ENCODE measurements at regions not wholly inside any gene's neighbourhood (a gene's known extent, or its start where the extent isn't known, plus 50 kb on each side); places are given as distances from the start of the nearest gene placed in this dataset.

DNA sequence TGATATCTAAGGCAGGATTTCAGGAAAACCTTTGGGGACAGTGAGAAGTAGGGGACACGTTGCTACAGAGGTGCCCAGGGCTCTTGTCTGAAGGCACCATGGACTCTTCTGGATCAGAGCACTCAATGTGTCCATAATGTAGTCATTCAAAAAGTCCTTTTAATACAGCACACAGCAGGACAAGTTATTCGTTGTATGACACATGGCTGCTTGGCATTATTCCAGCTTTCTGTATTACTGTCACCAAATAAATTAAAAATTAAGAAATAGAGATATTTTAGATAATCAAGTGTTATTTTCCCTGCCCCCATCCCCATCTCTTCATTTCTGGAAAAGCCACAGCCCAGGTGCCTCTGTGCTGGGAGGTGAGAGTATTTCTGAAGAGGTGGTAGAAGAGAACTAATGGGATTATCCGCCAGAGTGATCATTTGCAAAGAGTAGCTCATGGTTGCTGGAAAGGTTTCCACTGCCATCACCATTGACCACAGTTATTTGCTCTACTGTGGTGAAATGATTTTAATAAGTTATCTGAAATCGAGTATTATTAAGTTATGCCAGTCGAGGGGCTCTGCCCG, 83.0 kb downstream of the CXCL12 start:
- WGBS (ENCODE audit: insufficient coverage): 87% methylated on average over 3 of the region's 6 CpGs

DNA sequence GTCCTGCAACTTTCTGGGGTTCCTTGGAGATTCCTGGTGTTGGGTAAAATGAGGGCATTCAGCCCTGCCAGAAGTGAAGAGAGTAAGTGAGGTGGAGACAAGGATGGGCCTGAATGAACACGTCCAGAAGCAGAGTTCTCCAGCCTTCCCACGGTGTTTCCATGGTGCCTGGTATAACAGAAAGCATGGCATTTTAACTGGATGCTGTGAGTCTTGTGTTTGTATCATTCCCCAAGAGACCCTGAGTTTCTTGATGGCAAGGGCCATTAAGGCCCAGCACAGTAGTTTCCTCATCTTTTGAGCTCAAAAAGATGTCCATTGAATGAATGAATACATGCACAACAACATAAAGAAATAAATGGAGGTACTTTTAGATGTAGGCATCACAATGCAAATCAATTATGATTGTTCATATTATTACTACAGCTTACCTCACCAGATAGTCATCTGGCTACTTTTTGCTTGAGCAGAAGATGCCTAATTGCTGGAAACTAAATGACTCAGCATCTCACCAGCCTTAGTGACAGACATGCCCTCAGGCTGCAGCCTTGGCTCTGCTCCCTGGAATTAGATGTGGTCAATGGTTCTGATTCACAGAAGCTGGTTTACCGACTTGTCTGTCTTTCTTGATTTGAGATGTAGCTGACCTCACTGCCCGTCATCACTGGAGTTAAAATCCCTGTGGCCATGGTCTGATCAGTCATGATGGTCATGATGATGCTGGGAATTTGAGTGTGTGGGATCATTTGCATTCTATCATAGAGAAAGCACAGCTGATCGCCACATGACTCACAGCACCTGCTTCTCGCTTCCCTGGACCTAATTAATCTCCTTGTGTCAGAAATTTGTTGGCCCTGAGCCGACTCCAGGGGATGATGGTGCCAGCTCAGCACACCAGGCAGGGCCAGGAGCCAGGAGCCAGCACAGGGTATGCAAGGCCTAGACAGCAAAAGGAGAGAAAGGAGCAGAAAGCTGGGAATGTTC, 83.9 kb downstream of the CXCL12 start:
- no peaks in the 10 kb centered on the region for H3K27me3 ChIP-seq (ENCODE audit: control insufficient read depth, insufficient read depth, low read length)
- WGBS (ENCODE audit: insufficient coverage): 74% methylated on average over 5 of the region's 7 CpGs
- H3K4me1 ChIP-seq (ENCODE audit: control insufficient read depth, insufficient read depth, low read length): peaks cover 19% of the 10 kb centered on the region
- no peaks in the 10 kb centered on the region for H3K36me3 ChIP-seq (ENCODE audit: control insufficient read depth, insufficient read depth, low read length)
- no peak overlapping the region for H3K4me3 ChIP-seq (ENCODE audit: low read length)
- DNase-seq: peak; percentile 81
- H3K27ac ChIP-seq (ENCODE audit: low read length): no peak overlapping the region
- H3K9me3 ChIP-seq (replicated peaks; ENCODE audit: control insufficient read depth, low read depth, low read length): no peaks in the 10 kb centered on the region

More for the DNA sequence above, 83.0 kb downstream of the CXCL12 start:
- no peak overlapping the region for H3K27ac ChIP-seq (ENCODE audit: low read length)
- peaks cover 19% of the 10 kb centered on the region for H3K4me1 ChIP-seq (ENCODE audit: control insufficient read depth, insufficient read depth, low read length)
- H3K27me3 ChIP-seq (ENCODE audit: control insufficient read depth, insufficient read depth, low read length): no peaks in the 10 kb centered on the region
- H3K36me3 ChIP-seq (ENCODE audit: control insufficient read depth, insufficient read depth, low read length): no peaks in the 10 kb centered on the region
- no peaks in the 10 kb centered on the region for H3K9me3 ChIP-seq (replicated peaks; ENCODE audit: control insufficient read depth, low read depth, low read length)
- no peak for DNase-seq
- H3K4me3 ChIP-seq (ENCODE audit: low read length): no peak overlapping the region

DNA sequence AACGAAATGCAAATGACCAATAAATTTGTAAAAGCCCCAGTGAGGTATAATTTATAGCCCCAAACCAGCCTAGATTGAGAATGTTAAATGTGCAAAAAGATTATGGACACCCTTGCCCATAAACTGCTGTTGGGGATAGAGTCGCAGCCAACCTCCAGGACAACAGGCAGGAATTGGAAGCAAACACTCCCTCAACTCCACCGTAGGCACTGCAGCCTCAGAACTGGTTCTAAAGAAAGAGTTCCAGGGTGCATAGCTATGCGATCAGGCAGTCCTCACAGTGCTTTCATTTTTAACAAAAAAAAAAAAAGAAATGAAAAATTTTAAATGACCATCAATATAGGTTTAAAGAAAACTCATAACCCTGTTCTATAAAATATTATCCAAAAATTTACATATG, 86.2 kb downstream of the CXCL12 start:
- Histone ChIP-seq H3K4me1 (ENCODE audit: control insufficient read depth, insufficient read depth, low read length) (peaks cover 19% of the 10 kb centered on the region), H3K4me3 (ENCODE audit: low read length) (no peak overlapping the region), H3K9me3 (replicated peaks; ENCODE audit: control insufficient read depth, low read depth, low read length) (no peaks in the 10 kb centered on the region), H3K27ac (ENCODE audit: low read length) (no peak overlapping the region), H3K27me3 (ENCODE audit: control insufficient read depth, insufficient read depth, low read length) (no peaks in the 10 kb centered on the region), H3K36me3 (ENCODE audit: control insufficient read depth, insufficient read depth, low read length) (no peaks in the 10 kb centered on the region)
- no peak for DNase-seq
- WGBS (ENCODE audit: insufficient coverage): 100% methylated on average over 1 of the region's 4 CpGs

DNA sequence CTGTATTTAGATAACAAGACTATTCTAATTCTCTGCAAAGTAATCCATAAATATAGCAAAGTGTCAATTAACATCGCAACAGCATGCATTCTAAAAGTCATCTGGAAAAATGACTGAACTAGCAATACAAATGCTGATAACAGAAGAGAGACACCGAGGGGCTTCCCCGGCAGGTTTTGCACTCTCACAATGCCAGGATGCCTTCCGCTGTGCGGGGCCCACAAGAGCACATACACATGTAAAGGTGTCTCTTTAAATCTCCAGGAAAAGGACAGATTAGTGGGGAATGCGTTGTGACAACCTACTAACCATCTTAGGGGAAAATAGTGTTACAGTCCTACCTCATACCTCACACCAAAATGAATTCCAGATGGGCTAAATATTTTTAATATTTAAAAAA, 86.9 kb downstream of the CXCL12 start:
- WGBS (ENCODE audit: insufficient coverage): 80% methylated on average over 2 of the region's 6 CpGs
- Histone ChIP-seq H3K4me1 (ENCODE audit: control insufficient read depth, insufficient read depth, low read length) (peaks cover 26% of the 10 kb centered on the region), H3K9me3 (replicated peaks; ENCODE audit: control insufficient read depth, low read depth, low read length) (no peaks in the 10 kb centered on the region), H3K4me3 (ENCODE audit: low read length) (no peak overlapping the region), H3K27ac (ENCODE audit: low read length) (no peak overlapping the region), H3K27me3 (ENCODE audit: control insufficient read depth, insufficient read depth, low read length) (peaks cover 7% of the 10 kb centered on the region), H3K36me3 (ENCODE audit: control insufficient read depth, insufficient read depth, low read length) (no peaks in the 10 kb centered on the region)
- no peak for DNase-seq

DNA sequence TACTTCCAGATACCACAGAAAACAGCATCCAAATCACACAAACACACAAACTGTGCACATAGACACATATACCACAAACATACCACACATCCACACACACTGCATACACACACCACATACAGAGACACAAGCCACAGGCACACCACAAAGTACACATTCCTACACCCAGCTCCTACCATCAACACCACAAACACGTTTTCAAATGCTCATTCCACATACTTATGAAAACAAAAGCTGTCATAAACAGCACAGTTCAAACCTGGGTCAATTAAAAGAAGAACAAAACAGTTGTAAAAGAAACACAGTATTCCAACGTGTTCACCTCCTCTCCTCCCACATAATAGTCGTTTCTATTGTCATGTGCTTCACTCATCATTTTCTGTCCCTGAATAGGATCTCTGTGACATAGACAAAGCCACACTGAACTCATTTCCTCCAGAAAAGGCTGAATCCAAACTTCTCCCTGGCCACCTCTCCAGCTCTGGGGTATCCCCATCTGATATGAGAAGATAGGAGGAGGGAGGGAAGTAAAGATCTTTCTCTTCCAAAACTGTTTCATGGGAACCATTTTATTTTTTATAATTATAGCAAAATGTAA, 89.2 kb downstream of the CXCL12 start:
- 32% methylated on average over 3 of the region's 3 CpGs for whole genome bisulfite sequencing (ENCODE audit: insufficient coverage)
- no peak for DNase-seq
- Histone ChIP-seq H3K27me3 (ENCODE audit: control insufficient read depth, insufficient read depth, low read length) (peaks cover 13% of the 10 kb centered on the region), H3K4me3 (ENCODE audit: low read length) (no peak overlapping the region), H3K27ac (ENCODE audit: low read length) (no peak overlapping the region), H3K9me3 (replicated peaks; ENCODE audit: control insufficient read depth, low read depth, low read length) (no peaks in the 10 kb centered on the region), H3K4me1 (ENCODE audit: control insufficient read depth, insufficient read depth, low read length) (peaks cover 12% of the 10 kb centered on the region), H3K36me3 (ENCODE audit: control insufficient read depth, insufficient read depth, low read length) (no peaks in the 10 kb centered on the region)

DNA sequence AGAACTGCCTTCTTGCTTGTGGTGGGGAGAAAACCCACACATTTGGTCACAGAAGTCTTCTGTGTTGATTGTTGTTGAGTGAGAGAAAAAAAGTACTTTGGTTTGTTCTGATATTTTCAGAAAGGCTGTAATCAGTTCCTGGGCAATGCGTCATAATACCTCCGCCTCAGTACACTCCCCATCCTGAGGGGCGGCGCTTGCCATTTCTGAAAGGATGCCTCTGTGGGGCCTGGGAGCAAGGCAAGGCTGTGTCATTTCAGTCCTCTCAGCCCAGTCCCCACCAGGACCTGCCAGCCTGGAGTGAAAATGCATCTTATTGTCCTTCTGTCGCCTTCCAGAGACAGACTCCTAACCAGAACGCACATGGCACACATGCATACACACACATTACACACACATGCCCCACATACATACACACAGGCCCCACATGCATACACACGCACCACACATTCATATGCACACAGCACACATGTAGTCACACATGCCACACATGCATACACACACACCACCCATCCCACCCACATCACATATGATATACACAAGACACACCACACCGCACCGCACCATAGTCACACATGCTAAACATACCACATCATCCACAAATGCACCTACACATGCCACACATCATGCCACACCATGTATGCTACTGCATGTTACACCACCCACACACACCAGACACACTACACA, 90.0 kb downstream of the CXCL12 start:
- H3K27me3 ChIP-seq (ENCODE audit: control insufficient read depth, insufficient read depth, low read length): peaks cover 13% of the 10 kb centered on the region
- 98% methylated on average over 9 of the region's 9 CpGs for WGBS (ENCODE audit: insufficient coverage)
- H3K27ac ChIP-seq (ENCODE audit: low read length): no peak overlapping the region
- H3K36me3 ChIP-seq (ENCODE audit: control insufficient read depth, insufficient read depth, low read length): no peaks in the 10 kb centered on the region
- no peaks in the 10 kb centered on the region for H3K9me3 ChIP-seq (replicated peaks; ENCODE audit: control insufficient read depth, low read depth, low read length)
- H3K4me3 ChIP-seq (ENCODE audit: low read length): no peak overlapping the region
- no peak for DNase-seq
- peaks cover 7% of the 10 kb centered on the region for H3K4me1 ChIP-seq (ENCODE audit: control insufficient read depth, insufficient read depth, low read length)

DNA sequence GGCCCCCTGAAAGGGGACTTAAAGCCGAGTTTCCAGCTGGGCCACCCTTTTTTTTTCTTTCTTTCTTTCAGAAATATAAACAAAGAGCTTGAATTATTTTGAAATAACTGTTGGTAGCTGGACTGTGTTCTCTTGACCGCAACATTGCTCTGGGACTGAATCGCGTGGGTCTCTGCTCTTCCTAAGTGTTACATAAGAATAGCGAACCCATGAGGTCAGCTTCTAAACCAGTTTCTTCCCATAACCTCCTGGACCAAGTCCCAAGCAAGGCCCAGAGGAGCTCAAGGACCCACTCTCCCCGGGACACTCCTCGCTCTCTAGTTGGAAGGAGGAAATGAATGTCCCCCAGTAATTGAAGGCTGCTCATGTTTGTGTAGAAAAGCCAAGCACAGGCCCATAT, 91.1 kb downstream of the CXCL12 start:
- Histone ChIP-seq H3K27ac (ENCODE audit: low read length) (no peak overlapping the region), H3K27me3 (ENCODE audit: control insufficient read depth, insufficient read depth, low read length) (peaks cover 13% of the 10 kb centered on the region), H3K4me1 (ENCODE audit: control insufficient read depth, insufficient read depth, low read length) (peaks cover 7% of the 10 kb centered on the region), H3K36me3 (ENCODE audit: control insufficient read depth, insufficient read depth, low read length) (no peaks in the 10 kb centered on the region), H3K4me3 (ENCODE audit: low read length) (no peak overlapping the region), H3K9me3 (replicated peaks; ENCODE audit: control insufficient read depth, low read depth, low read length) (no peaks in the 10 kb centered on the region)
- peak; percentile 42 for DNase-seq
- WGBS (ENCODE audit: insufficient coverage): no CpG with 5 or more reads among the region's 7 CpGs

DNA sequence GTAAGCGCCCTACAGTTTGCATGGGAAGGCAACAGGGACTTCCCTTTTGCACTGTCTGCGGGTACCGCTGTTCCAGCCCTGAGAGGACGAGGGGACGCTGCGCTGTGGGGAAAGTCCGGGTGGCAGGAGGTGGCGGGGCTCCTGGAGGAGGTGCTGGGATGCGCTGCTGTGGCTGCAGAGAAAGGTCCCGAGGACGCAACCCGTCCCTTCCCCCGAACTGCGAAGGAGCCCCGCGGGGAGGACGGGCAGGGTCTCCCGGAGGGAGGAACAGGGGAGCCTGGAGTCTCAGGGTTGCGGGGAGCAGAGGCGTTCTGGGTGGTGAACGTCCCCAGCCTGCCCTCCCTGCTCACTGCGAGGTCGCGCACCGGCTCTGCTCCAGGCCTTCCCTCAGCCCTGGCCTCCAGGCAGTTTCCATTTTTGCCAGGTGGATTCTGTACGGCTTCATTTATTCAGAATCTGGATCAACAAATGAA, 91.6 kb downstream of the CXCL12 start:
- H3K9me3 ChIP-seq (replicated peaks; ENCODE audit: control insufficient read depth, low read depth, low read length): no peaks in the 10 kb centered on the region
- peaks cover 13% of the 10 kb centered on the region for H3K27me3 ChIP-seq (ENCODE audit: control insufficient read depth, insufficient read depth, low read length)
- H3K27ac ChIP-seq (ENCODE audit: low read length): no peak overlapping the region
- H3K4me3 ChIP-seq (ENCODE audit: low read length): peak overlapping the region; percentile 9
- DNase-seq: no peak
- H3K4me1 ChIP-seq (ENCODE audit: control insufficient read depth, insufficient read depth, low read length): peaks cover 7% of the 10 kb centered on the region
- H3K36me3 ChIP-seq (ENCODE audit: control insufficient read depth, insufficient read depth, low read length): no peaks in the 10 kb centered on the region
- 16% methylated on average over 20 of the region's 26 CpGs for WGBS (ENCODE audit: insufficient coverage)

DNA sequence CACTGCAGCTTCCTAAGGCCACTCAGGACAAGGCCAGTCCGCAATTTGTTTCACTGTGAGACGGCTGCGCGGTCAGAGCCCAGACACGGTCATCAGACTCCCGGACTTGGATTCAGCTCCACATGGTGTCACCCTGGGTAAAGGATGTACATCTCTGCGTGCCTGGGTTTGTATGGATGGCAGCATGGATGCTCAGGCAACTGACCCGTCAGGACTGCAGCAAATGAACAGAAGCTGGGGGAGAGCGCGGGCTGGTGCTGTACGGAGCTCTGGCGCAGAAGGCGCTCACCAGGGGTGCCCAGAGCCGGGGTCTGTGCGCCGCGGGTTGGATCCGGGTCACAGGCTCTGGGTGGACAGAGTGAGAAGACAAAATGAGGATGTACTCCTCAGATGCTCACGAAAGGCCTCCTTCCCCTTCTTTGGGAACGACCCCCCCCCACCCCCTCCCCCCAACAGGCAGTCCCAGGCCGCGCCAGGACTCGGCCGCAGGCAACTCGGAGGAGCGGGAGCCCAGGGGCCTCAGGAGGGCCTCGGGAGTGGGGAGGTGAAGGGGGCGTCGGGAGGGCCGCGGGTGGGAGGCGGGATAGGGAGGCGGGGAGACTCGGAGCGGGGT, 92.4 kb downstream of the CXCL12 start:
- peaks cover 7% of the 10 kb centered on the region for H3K4me1 ChIP-seq (ENCODE audit: control insufficient read depth, insufficient read depth, low read length)
- H3K9me3 ChIP-seq (replicated peaks; ENCODE audit: control insufficient read depth, low read depth, low read length): no peaks in the 10 kb centered on the region
- WGBS (ENCODE audit: insufficient coverage): 63% methylated on average over 10 of the region's 35 CpGs
- no peak overlapping the region for H3K27ac ChIP-seq (ENCODE audit: low read length)
- no peak for DNase-seq
- H3K4me3 ChIP-seq (ENCODE audit: low read length): no peak overlapping the region
- no peaks in the 10 kb centered on the region for H3K36me3 ChIP-seq (ENCODE audit: control insufficient read depth, insufficient read depth, low read length)
- H3K27me3 ChIP-seq (ENCODE audit: control insufficient read depth, insufficient read depth, low read length): peaks cover 13% of the 10 kb centered on the region

Data from muscle of leg (tissue), 3 donors.